Astrocyte (in vitro differentiated cells and primary cell): ENCODE measurements at regions not wholly inside any gene's neighbourhood (a gene's known extent, or its start where the extent isn't known, plus 50 kb on each side); places are given as distances from the start of the nearest gene placed in this dataset.
"Not testable (repeated sequence)": the region's sequence is repeated elsewhere in the genome, so short reads cannot be mapped to it uniquely, and the experiment has no call there.

ENCODE experiments used
- DNase-seq: peaks from one replicate; pipeline ENCODE4 v3.0.0-alpha.2; 2010; ENCODE audit warnings: low read depth
- FAIRE-seq: peaks from 2 replicates; lab custom pipeline; 2011; peaks lifted over from hg19 to GRCh38; lab: Jason Lieb, UNC
- H2AFZ ChIP-seq: 2 replicates; pipeline ENCODE4 v1.6.0; 2012; ENCODE audit warnings: low read depth, low read length, inconsistent platforms
- H3K27ac ChIP-seq: 2 replicates; pipeline ENCODE4 v1.5.1; 2011; ENCODE audit warnings: low read depth, low read length, inconsistent platforms
- H3K27me3 ChIP-seq: 2 replicates; pipeline ENCODE4 v1.6.0; 2011; ENCODE audit warnings: low read length, inconsistent platforms; ENCODE audit not compliant: insufficient read depth
- H3K36me3 ChIP-seq: 2 replicates; pipeline ENCODE4 v1.5.1; 2011; ENCODE audit warnings: low read length, inconsistent platforms; ENCODE audit not compliant: insufficient read depth
- H3K4me1 ChIP-seq: 2 replicates; pipeline ENCODE4 v1.5.1; 2011; ENCODE audit warnings: low read length, inconsistent platforms; ENCODE audit not compliant: insufficient read depth
- H3K4me2 ChIP-seq: 2 replicates; pipeline ENCODE4 v1.6.0; 2012; ENCODE audit warnings: low read length, inconsistent platforms
- H3K4me3 ChIP-seq: 2 replicates; pipeline ENCODE4 v1.5.1; 2011; ENCODE audit warnings: low read depth, mild to moderate bottlenecking, low read length, inconsistent platforms; ENCODE audit not compliant: insufficient read depth
- H3K79me2 ChIP-seq: 2 replicates; pipeline ENCODE4 v1.6.0; 2012; ENCODE audit warnings: mild to moderate bottlenecking, low read length, inconsistent platforms; ENCODE audit not compliant: insufficient read depth
- H3K9ac ChIP-seq: 2 replicates; pipeline ENCODE4 v1.6.0; 2012; ENCODE audit warnings: mild to moderate bottlenecking, low read length, inconsistent platforms
- H3K9me3 ChIP-seq: 2 replicates; pipeline ENCODE4 v1.5.1; 2012; ENCODE audit warnings: low read depth, mild to moderate bottlenecking, low read length, inconsistent platforms; ENCODE audit not compliant: insufficient read depth
- H4K20me1 ChIP-seq: 2 replicates; pipeline ENCODE4 v1.6.0; 2012; ENCODE audit warnings: low read length, inconsistent platforms; ENCODE audit not compliant: insufficient read depth
- H3K27ac Mint-ChIP-seq: one replicate; pipeline ENCODE4 v1.8.0; 2021; ENCODE audit warnings: mild to moderate bottlenecking, mixed read lengths; ENCODE audit not compliant: unreplicated experiment
- H3K27me3 Mint-ChIP-seq: one replicate; pipeline ENCODE4 v1.8.0; 2021; ENCODE audit warnings: low read depth, mixed read lengths; ENCODE audit not compliant: unreplicated experiment
- H3K36me3 Mint-ChIP-seq: one replicate; pipeline ENCODE4 v1.8.0; 2021; ENCODE audit warnings: low read depth, mixed read lengths; ENCODE audit not compliant: unreplicated experiment
- H3K4me1 Mint-ChIP-seq: one replicate; pipeline ENCODE4 v1.8.0; 2021; ENCODE audit warnings: low read depth, mixed read lengths; ENCODE audit not compliant: unreplicated experiment
- H3K4me3 Mint-ChIP-seq: one replicate; pipeline ENCODE4 v1.8.0; 2021; ENCODE audit warnings: mild to moderate bottlenecking, moderate library complexity, mixed read lengths; ENCODE audit not compliant: unreplicated experiment
- H3K9me3 Mint-ChIP-seq: one replicate; pipeline ENCODE4 v1.8.0; 2021; ENCODE audit warnings: mild to moderate bottlenecking, mixed read lengths; ENCODE audit not compliant: unreplicated experiment
- EZH2 ChIP-seq: IDR thresholded peaks from 2 replicates; pipeline ENCODE4 v1.6.1; 2012; ENCODE audit warnings: mild to moderate bottlenecking, low read length, inconsistent platforms; ENCODE audit not compliant: insufficient read depth
- TF ChIP-seq, protein P1 (sequence below): IDR thresholded peaks from 2 replicates; pipeline ENCODE4 v1.5.1; 2011; ENCODE audit warnings: low read depth, mild to moderate bottlenecking, inconsistent platforms, low read length, moderate library complexity; ENCODE audit not compliant: insufficient read depth

DNA sequence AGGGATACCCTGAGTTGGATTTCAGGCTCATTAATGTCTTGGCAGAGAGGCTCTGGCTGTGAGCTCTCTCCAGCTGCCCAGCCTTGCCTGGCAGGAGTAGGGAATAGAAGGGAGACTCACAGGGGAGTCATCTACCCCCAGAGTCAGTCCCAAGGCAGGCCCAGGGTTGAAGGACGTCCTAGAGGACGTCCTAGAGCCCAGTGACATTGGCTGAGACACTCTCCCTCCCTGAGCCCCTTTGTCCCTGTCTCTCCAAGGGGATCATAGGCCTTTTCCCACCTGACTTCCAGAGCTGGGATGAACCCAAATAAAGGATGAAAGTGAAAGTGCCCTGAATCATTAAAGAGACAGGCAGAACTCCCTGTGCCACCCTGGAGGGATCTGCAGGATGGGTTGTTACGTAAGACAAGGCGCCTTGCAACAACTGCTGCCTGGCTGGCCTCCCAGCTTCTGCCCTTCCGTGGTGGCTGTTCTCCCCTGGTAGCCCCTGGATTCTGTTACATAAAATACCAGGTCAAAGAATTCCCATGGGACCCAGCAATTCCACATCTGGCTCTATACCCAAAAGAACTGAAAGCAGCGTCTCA, 53.6 kb upstream of the SIRPA start:
- no peak overlapping the region for H3K4me2 ChIP-seq
- no peaks in the 10 kb centered on the region for H3K36me3 Mint-ChIP-seq

DNA sequence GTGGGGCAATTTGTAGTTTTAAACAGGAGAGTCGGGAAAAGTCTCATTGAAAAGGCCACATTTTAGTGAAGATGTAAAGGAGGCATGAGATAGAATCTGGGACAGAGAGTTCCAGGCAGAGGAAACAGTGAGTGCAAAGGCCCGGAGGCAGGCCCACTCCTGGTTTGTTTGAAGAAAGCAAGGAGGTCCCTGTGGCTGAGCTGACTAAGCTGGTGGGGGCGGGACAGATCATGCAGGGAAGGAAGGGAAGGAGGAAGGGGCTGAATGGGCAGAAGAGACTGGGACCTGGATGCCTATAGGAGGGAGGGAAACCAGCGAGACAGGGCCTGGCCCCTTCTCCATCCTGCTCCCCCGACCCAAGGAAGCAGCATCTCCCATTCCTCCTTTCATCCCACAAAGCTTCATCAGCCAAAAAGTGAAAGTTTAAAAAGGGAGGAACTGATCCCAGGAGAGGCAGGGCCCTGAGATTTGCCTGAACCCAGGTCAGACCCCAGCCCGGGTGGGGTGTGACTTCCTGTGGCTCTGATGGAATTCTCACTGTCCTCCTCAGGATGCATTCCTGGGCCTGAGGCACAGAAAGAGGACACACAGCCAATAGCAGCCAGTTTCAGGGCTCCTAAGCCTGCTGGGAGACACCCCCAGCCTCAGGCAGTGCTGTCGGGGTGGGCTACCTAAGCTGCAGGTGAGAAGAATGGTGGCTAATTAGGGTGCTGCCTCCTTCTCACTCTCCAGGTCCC, 54.2 kb upstream of the SIRPA start:
- Histone ChIP-seq H2AFZ (no peak overlapping the region), H3K4me2 (no peak overlapping the region)
- DNase-seq: no peak

More for the DNA sequence above, 53.6 kb upstream of the SIRPA start:
- Histone ChIP-seq H4K20me1 (no peaks in the 10 kb centered on the region), H3K9me3 (no peaks in the 10 kb centered on the region), H3K79me2 (no peaks in the 10 kb centered on the region), H3K27me3 (no peaks in the 10 kb centered on the region), H3K4me1 (peaks cover 6% of the 10 kb centered on the region), H2AFZ (no peak overlapping the region), H3K36me3 (no peaks in the 10 kb centered on the region), H3K4me3 (no peak overlapping the region), H3K9ac (no peak overlapping the region), H3K27ac (no peak overlapping the region)
- Mint-ChIP-seq H3K4me3 (no peak overlapping the region), H3K27ac (no peak overlapping the region), H3K4me1 (peaks cover 5% of the 10 kb centered on the region), H3K27me3 (peaks cover 4% of the 10 kb centered on the region), H3K9me3 (peaks cover 3% of the 10 kb centered on the region)
- DNase-seq (no peak), FAIRE-seq (no peak)
- TF ChIP-seq, protein P1, sequence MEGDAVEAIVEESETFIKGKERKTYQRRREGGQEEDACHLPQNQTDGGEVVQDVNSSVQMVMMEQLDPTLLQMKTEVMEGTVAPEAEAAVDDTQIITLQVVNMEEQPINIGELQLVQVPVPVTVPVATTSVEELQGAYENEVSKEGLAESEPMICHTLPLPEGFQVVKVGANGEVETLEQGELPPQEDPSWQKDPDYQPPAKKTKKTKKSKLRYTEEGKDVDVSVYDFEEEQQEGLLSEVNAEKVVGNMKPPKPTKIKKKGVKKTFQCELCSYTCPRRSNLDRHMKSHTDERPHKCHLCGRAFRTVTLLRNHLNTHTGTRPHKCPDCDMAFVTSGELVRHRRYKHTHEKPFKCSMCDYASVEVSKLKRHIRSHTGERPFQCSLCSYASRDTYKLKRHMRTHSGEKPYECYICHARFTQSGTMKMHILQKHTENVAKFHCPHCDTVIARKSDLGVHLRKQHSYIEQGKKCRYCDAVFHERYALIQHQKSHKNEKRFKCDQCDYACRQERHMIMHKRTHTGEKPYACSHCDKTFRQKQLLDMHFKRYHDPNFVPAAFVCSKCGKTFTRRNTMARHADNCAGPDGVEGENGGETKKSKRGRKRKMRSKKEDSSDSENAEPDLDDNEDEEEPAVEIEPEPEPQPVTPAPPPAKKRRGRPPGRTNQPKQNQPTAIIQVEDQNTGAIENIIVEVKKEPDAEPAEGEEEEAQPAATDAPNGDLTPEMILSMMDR: no peak
- TF ChIP-seq EZH2: no peak

DNA sequence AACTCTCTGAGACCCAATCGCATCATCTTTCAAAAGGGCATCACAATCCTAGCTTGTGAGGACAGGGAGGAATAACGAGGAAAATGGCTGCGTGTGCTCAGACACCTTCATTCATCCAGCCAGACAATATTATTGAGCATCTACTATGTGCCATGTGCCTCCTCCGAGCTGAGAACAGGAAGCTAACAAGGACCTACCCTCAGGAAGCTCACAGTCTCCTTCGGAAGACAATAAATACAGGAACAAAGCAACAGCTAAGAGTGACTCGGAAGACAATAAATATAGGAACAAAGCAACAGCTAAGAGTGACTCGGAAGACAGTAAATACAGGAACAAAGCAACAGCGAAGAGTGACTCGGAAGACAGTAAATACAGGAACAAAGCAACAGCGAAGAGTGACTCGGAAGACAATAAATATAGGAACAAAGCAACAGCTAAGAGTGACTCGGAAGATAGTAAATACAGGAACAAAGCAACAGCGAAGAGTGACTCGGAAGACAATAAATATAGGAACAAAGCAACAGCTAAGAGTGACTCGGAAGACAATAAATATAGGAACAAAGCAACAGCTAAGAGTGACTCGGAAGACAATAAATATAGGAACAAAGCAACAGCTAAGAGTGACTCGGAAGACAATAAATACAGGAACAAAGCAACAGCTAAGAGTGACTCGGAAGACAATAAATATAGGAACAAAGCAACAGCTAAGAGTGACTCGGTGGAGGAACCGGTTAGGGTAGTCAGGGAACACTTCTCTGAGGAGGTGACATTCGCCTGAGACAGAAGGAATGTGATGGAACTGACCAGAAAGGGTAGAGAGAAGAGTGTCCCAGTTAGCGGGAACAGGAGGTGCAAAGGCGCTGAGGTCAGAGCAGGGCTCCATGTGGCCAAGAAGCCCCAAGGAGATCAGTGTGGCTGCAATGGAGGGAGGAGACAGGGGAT, 55.6 kb upstream of the SIRPA start:
- not testable (repeated sequence) for H3K27ac ChIP-seq, H3K36me3 ChIP-seq, FAIRE-seq, H3K27me3 ChIP-seq, H3K4me2 ChIP-seq, H2AFZ ChIP-seq, H3K36me3 Mint-ChIP-seq, H4K20me1 ChIP-seq, H3K27ac Mint-ChIP-seq, H3K4me1 Mint-ChIP-seq, H3K9me3 Mint-ChIP-seq, H3K9ac ChIP-seq, H3K9me3 ChIP-seq, H3K4me3 ChIP-seq, DNase-seq, H3K79me2 ChIP-seq, H3K4me1 ChIP-seq, H3K4me3 Mint-ChIP-seq
- peaks cover 21% of the 10 kb centered on the region for H3K27me3 Mint-ChIP-seq

More for the DNA sequence above, 54.2 kb upstream of the SIRPA start:
- H4K20me1 ChIP-seq: no peaks in the 10 kb centered on the region
- H3K27ac ChIP-seq: no peak overlapping the region
- no peak for FAIRE-seq
- no peak overlapping the region for H3K4me3 ChIP-seq
- H3K9ac ChIP-seq: no peak overlapping the region
- Mint-ChIP-seq H3K36me3 (no peaks in the 10 kb centered on the region), H3K4me1 (peaks cover 5% of the 10 kb centered on the region), H3K4me3 (no peak overlapping the region), H3K27me3 (peaks cover 10% of the 10 kb centered on the region), H3K9me3 (peaks cover 3% of the 10 kb centered on the region), H3K27ac (no peak overlapping the region)
- H3K79me2 ChIP-seq: no peaks in the 10 kb centered on the region
- H3K36me3 ChIP-seq: no peaks in the 10 kb centered on the region
- H3K27me3 ChIP-seq: peaks cover 2% of the 10 kb centered on the region
- no peaks in the 10 kb centered on the region for H3K9me3 ChIP-seq
- TF ChIP-seq, protein P1: no peak
- TF ChIP-seq EZH2: no peak
- peaks cover 6% of the 10 kb centered on the region for H3K4me1 ChIP-seq
